Fibroblast of lung (primary cell): ENCODE measurements at regions not wholly inside any gene's neighbourhood (a gene's known extent, or its start where the extent isn't known, plus 50 kb on each side); places are given as distances from the start of the nearest gene placed in this dataset.

Source experiments
- DNase-seq, 2 donors: peaks; one replicate each; pipeline versions ENCODE4 v3.0.0 to v3.0.0-alpha.2; 2010; ENCODE audit warnings: low read depth in 2 of 2
- H2AFZ ChIP-seq: 2 replicates; pipeline ENCODE4 v1.5.1; 2012; ENCODE audit warnings: low read length, control low read depth, inconsistent platforms
- H3K27ac ChIP-seq: 2 replicates; pipeline ENCODE4 v1.5.1; 2011; ENCODE audit warnings: low read length, control low read depth; ENCODE audit not compliant: insufficient read depth
- H3K27me3 ChIP-seq: 2 replicates; pipeline ENCODE4 v1.5.1; 2011; ENCODE audit warnings: mild to moderate bottlenecking, low read length; ENCODE audit not compliant: control insufficient read depth, insufficient read depth
- H3K36me3 ChIP-seq: 2 replicates; pipeline ENCODE4 v1.5.1; 2011; ENCODE audit warnings: low read length; ENCODE audit not compliant: control insufficient read depth, insufficient read depth
- H3K4me1 ChIP-seq: 2 replicates; pipeline ENCODE4 v1.5.1; 2011; ENCODE audit warnings: low read length; ENCODE audit not compliant: control insufficient read depth, insufficient read depth; ENCODE audit errors: extremely low read depth
- H3K4me2 ChIP-seq: 2 replicates; pipeline ENCODE4 v1.5.1; 2011; ENCODE audit warnings: low read length, control low read depth; ENCODE audit not compliant: insufficient read depth; ENCODE audit errors: extremely low read depth
- H3K4me3 ChIP-seq, 4 experiments: fragments of 200-600 bp in 1 of 4; sonication (generic) in 1 of 4; replicated peaks in 1 of 4; 2 replicates each; pipeline ENCODE4 v1.5.1; 2011 to 2016; ENCODE audit warnings: low read length in 4 of 4, low read depth in 3 of 4, mild to moderate bottlenecking in 3 of 4, control low read depth in 2 of 4, inconsistent platforms in 1 of 4, mixed read lengths in 1 of 4; ENCODE audit not compliant: insufficient read depth in 1 of 4; ENCODE audit errors: control extremely low read depth in 1 of 4
- H3K79me2 ChIP-seq: 2 replicates; pipeline ENCODE4 v1.5.1; 2012; ENCODE audit warnings: mild to moderate bottlenecking, low read length, inconsistent platforms; ENCODE audit not compliant: control insufficient read depth, insufficient read depth
- H3K9ac ChIP-seq: 2 replicates; pipeline ENCODE4 v1.5.1; 2011; ENCODE audit warnings: mild to moderate bottlenecking, low read length, control low read depth; ENCODE audit not compliant: insufficient read depth
- H3K9me3 ChIP-seq: 2 replicates; pipeline ENCODE4 v1.5.1; 2012; ENCODE audit warnings: low read depth, low read length; ENCODE audit not compliant: control insufficient read depth, insufficient read depth
- H4K20me1 ChIP-seq: 2 replicates; pipeline ENCODE4 v1.5.1; 2011; ENCODE audit warnings: low read length; ENCODE audit not compliant: control insufficient read depth, insufficient read depth; ENCODE audit errors: extremely low read depth
- EZH2 ChIP-seq: IDR thresholded peaks from 2 replicates; pipeline ENCODE4 v1.5.1; 2012; ENCODE audit warnings: low read length, control low read depth, mild to moderate bottlenecking; ENCODE audit errors: missing control alignments
- TF ChIP-seq, protein P1 (sequence below), 2 donors: IDR thresholded peaks in 1 of 2; conservative IDR thresholded peaks in 1 of 2; 1 replicate in 1 of 2; 2 replicates in 1 of 2; pipeline ENCODE4 v1.5.1; 2011 to 2012; ENCODE audit warnings: low read length in 2 of 2, control low read depth in 1 of 2, inconsistent platforms in 1 of 2, low read depth in 1 of 2, mild to moderate bottlenecking in 1 of 2

DNA sequence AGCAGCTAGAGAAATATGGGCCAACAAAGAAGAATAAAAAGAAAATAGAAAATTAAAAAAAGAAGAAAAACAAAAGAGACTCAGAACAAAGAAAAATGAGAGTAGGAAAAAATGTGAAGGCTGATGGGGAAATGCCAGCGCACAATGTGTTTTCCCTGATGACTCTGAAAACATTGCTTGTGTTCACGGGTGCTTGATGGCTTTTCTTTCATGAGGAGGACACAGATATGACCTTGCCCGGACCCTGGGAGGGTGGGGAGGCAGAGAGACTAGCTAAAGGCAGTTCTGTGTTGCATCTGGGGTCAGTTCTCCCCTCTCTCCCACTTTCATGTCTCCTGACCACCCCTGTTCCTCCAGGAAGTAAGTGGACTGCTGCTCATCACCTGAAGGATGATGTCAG lies 125.9 kb downstream of the MOBP start:
- no peaks in the 10 kb centered on the region for H3K79me2 ChIP-seq
- no peak overlapping the region for H2AFZ ChIP-seq
- DNase-seq = no peak
- TF ChIP-seq, protein P1, sequence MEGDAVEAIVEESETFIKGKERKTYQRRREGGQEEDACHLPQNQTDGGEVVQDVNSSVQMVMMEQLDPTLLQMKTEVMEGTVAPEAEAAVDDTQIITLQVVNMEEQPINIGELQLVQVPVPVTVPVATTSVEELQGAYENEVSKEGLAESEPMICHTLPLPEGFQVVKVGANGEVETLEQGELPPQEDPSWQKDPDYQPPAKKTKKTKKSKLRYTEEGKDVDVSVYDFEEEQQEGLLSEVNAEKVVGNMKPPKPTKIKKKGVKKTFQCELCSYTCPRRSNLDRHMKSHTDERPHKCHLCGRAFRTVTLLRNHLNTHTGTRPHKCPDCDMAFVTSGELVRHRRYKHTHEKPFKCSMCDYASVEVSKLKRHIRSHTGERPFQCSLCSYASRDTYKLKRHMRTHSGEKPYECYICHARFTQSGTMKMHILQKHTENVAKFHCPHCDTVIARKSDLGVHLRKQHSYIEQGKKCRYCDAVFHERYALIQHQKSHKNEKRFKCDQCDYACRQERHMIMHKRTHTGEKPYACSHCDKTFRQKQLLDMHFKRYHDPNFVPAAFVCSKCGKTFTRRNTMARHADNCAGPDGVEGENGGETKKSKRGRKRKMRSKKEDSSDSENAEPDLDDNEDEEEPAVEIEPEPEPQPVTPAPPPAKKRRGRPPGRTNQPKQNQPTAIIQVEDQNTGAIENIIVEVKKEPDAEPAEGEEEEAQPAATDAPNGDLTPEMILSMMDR (conservative IDR thresholded peaks at IDR 0.05 in 1 of 2, IDR thresholded peaks at IDR 0.05 in 1 of 2; ENCODE audit: low read depth in 1 of 2, low read length in 2 of 2) = no peak
- no peak for TF ChIP-seq EZH2
- H3K4me3 ChIP-seq = no peak overlapping the region
- no peaks in the 10 kb centered on the region for H3K4me1 ChIP-seq
- no peak overlapping the region for H3K4me2 ChIP-seq
- H3K36me3 ChIP-seq = no peaks in the 10 kb centered on the region
- no peak overlapping the region for H3K9ac ChIP-seq
- H3K9me3 ChIP-seq = no peaks in the 10 kb centered on the region
- H3K27me3 ChIP-seq = no peaks in the 10 kb centered on the region
- H4K20me1 ChIP-seq = no peaks in the 10 kb centered on the region
- H3K27ac ChIP-seq = no peak overlapping the region

DNA sequence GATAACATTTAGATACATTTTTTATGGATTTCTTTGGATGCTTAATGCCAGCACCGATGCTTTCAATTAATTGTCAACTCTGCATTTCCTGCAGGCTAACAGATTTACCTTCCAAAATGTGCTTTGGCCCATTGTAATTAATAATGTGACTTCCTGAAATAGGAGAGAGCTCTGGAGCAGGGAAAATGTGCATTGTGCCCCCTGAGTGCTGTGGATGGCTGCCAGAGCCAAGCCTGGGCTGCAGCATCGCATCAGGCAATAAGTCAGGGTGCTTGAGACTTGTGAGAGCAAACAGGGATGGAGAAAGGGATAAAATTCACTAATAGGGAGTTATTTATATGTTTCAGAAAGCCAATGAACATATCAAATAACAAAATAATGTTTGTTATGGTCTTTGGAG lies 133.8 kb downstream of the MOBP start:
- H3K27ac ChIP-seq = no peak overlapping the region
- no peaks in the 10 kb centered on the region for H3K9me3 ChIP-seq
- H3K9ac ChIP-seq = no peak overlapping the region
- no peak for TF ChIP-seq EZH2
- TF ChIP-seq, protein P1 (conservative IDR thresholded peaks at IDR 0.05 in 1 of 2, IDR thresholded peaks at IDR 0.05 in 1 of 2; ENCODE audit: low read depth in 1 of 2, low read length in 2 of 2) = no peak
- DNase-seq = no peak
- no peaks in the 10 kb centered on the region for H3K36me3 ChIP-seq
- no peaks in the 10 kb centered on the region for H4K20me1 ChIP-seq
- no peak overlapping the region for H3K4me3 ChIP-seq
- no peaks in the 10 kb centered on the region for H3K79me2 ChIP-seq
- no peak overlapping the region for H3K4me2 ChIP-seq
- H3K4me1 ChIP-seq = no peaks in the 10 kb centered on the region
- H3K27me3 ChIP-seq = no peaks in the 10 kb centered on the region
- H2AFZ ChIP-seq = no peak overlapping the region

DNA sequence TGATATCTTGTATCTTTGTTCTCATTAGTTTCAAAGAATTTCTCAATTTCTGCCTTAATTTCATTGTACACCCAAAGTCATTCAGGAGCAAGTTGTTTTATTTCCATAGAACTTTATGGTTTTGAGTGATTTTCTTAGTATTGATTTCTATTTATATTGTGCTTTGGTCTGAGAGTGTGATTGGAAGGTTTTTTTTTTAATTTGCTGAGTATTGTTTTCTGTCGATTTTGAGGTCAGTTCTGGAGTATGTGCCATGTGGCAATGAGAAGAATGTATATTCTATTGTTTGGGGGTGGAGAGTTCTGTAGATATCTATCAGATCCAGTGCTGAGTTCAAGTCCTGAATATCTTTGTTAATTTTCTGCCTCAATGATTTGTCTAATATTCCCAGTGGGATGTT lies 138.4 kb downstream of the MOBP start:
- Histone ChIP-seq H3K4me1 (no peaks in the 10 kb centered on the region), H3K9ac (no peak overlapping the region), H2AFZ (no peak overlapping the region), H3K4me3 (no peak overlapping the region), H4K20me1 (no peaks in the 10 kb centered on the region), H3K79me2 (no peaks in the 10 kb centered on the region), H3K27me3 (no peaks in the 10 kb centered on the region), H3K9me3 (no peaks in the 10 kb centered on the region), H3K27ac (no peak overlapping the region), H3K36me3 (no peaks in the 10 kb centered on the region), H3K4me2 (no peak overlapping the region)
- TF ChIP-seq EZH2 = no peak
- TF ChIP-seq, protein P1 (conservative IDR thresholded peaks at IDR 0.05 in 1 of 2, IDR thresholded peaks at IDR 0.05 in 1 of 2; ENCODE audit: low read depth in 1 of 2, low read length in 2 of 2) = no peak
- no peak for DNase-seq
